GM18499 (cell line): ENCODE measurements at regions not wholly inside any gene's neighbourhood (a gene's known extent, or its start where the extent isn't known, plus 50 kb on each side); places are given as distances from the start of the nearest gene placed in this dataset.
"Not testable (repeated sequence)": the region's sequence is repeated elsewhere in the genome, so short reads cannot be mapped to it uniquely, and the experiment has no call there.

Source experiments
- ATAC-seq: cut with Tn5 transposase; IDR thresholded peaks from one replicate; pipeline ENCODE4 v1.9.1; 2021; ENCODE audit warnings: moderate number of reproducible peaks; ENCODE audit not compliant: insufficient read depth, unreplicated experiment

DNA sequence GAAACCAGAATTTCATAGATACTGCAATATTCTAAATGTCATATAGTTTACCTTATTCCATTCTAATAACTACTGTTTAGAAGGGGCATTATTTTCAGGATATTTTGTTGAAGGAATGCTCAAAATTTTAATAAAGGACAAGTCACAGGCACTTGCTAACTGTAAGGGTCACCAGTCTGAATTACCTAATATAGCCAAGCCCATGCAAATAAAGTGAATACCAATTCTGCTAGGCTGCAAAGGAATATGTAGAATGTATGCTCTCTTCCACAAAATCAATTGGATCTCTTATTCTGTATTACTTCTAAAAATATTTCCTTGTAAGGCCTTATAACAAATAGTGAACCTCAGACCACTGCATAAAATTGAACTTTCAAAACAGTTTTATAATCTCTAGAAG is 52.3 kb upstream of the FAT4 start:
- no peak for ATAC-seq

DNA sequence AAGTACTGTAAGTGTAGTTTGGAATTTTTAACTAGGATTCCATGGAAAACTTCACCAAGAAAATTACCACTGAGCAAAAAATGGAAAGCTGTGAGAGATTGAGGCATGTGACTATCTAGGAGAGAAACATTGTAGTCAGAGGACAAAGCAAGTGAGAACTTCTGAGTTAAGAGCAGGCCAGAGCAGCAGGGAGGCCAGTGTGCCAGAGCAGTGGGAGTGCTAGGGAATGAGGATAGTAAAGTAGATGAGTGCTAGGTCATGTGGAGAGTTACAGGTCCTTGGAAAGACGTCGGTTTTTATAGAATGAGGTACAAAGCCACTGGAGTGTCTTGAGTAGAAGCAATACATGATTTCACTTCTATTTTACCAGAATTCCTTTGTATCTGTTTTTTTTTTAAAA is 52.7 kb upstream of the FAT4 start:
- ATAC-seq = no peak

DNA sequence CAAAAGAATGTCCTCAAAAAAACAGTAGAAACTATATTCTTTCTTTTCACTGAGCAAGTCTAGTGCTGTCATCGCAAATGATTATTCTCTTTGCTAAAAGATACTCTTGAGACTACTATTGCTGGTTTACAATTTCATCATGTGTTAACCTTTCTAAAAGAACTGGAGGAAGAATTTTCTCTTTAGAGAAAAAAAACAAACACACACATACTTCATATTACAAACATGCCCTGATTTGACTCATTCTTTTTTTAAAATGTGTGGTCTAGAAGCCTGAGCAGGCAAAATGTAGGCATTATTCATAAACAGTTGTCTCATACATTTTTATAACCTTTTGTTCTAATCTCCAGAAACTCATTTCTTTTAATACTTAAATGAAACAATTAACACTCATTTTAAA is 60.6 kb upstream of the FAT4 start:
- ATAC-seq = no peak

DNA sequence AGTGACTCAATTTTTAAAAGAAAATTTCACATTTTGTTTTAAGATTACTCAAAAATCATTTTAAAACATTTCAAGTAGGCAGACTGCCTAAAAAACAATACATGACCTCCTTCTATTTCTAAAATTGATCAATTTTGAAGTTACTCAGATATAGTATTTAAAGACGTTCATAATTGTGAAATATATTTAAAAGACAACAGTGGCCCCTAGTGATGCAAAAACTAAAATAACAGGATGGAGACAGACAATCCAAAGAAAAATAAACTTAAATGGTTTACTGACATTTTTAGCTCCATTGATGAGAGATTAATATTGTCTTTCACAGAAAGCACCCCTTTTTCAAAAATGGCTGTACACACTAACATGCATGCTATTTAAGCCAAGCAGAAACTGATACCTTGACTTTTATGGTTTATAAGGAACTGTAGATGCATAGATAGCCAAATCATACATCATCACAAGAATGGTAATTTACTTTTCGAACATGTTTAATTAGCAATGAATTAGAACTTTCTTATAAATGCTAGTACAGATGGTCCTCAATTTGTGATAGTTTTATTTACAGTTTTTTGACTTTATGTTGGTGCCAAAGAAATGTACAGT is 69.8 kb upstream of the FAT4 start:
- no peak for ATAC-seq

DNA sequence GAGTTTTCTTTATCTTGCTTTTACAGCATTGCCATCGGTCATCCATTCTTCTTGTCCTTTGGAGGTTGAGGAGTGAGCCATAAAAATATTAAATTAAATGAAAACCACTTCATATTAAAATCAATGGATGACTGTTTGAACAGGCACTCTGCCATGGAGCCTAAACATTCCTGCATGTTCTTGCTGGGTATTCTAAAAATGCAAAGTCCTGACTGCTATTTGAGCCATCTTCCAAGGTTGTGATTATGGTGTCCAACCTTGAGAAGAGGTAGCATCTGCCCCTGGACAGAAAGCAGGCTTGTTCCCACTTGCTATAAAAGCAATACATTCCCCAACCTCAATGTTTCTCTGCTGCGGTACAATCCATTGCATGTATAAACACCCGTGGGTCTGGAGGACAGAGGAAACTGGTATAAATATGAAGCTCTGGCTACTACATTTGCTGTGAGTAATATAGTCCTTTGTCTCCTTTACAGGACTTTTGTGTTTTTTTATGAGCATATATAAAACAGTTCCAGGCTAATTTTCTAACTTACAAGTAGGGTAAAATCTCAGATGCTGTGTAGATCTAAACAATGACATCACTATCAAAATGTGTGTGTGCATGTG is 70.9 kb upstream of the FAT4 start:
- no peak for ATAC-seq

DNA sequence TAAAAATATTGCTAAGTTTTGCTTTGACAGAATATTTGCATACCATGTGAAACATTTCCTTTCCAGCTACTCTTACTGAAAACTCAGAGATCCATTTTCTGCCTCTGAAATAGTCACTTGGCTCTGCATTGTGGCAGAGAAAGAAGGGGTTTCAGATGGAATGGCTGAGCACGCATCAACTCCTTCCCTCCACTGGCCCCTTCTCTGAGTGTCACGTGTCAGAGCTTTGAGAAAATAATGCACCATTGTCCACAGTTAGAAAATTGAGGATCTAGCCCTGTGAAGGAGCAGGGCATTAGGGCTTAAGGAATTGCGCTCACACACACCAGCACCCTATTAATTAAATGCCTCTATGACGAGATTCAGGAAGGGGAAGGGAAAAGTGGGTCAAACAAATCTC is 78.8 kb upstream of the FAT4 start:
- ATAC-seq = no peak

DNA sequence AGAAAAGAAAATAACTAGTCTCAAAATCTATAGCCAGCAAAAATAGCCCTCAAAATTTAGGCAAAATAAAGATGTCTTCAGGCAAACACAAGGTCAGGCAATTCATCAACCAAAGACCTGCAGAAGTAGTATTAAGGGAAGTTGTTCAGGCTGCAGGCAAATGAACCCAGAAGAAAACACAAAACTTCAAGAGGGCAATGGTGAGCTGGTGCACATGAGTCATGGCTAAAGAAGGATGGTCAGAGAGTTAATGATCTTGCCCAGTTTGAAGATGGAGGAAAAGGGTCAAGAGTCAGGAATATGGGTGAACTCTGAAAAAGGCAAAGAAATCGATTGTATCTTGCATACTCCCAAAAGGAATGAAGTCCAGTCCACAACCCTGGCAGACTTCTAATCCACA is 83.1 kb upstream of the FAT4 start:
- no peak for ATAC-seq

DNA sequence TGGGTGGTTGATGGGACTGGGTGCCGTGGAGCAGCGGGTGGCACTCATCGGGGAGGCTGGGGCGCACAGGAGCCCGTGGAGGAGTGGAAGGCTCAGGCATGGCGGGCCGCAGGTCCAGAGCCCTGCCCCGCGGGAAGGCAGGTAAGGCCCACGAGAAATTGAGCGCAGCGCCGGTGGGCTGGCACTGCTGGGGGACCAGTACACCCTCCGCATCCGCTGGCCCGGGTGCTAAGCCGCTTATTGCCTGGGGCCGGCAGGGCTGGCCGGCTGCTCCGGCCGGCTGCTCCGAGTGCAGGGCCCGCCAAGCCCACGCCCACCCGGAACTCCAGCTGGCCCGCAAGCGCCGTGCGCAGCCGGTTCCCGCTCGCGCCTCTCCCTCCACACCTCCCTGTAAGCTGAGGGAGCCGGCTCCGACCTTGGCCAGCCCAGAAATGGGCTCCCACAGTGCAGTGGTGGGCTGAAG is 85.1 kb upstream of the FAT4 start:
- no peak for ATAC-seq

DNA sequence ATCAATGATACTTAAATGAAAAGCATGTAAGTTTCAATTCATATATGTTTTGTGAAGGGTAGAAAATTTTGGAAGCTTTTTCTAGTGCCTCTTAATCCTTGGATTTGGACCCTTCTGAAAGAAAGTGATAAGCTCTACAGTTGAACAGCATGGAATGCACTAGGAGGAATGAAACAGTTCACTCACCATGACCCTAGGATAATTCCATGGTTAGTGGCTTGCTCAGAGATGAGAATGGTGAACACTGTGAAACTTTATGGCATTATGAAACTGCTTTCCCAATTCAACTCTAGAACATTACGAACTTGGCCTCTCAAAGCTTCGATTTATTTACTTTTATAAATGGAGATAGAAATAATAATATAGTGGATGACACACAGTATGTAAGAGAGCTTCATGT is 88.9 kb upstream of the FAT4 start:
- no peak for ATAC-seq

DNA sequence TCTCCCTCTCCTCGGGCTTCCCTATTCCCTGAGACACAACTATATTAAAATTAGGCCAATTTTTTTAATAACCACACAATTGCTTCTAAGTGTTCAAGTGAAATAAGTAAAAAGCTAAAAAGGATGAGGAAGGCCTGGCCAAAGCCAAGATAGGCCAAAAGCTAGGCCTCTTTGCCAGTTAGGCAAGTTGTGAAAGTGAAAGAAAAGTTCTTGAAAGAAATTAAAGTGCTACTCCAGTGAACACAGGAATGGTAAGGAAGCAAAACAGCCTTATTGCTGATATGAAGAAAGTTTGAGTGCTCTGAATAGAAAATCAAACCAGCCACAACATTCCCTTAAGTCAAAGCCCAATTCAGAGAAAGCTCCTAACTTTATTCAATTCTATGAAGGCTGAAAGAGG is 114.2 kb upstream of the FAT4 start:
- no peak for ATAC-seq

DNA sequence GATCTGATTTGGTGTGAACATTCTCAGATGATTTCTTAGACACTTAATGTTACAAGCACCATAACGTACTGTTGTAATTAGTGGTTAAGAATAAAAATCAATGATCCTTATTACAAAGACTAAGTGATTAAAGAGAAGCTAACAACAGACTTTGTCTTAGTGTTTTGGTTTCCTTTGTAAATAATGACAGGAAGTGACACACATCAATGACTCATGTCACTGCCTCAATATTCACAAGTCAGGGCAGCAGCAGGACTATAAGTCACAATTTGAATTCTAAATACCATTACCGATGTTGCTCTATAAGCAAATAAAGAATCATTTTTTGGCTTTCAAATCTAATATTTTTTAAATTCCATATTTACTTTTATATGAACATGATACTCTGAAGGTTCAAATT is 115.8 kb upstream of the FAT4 start:
- no peak for ATAC-seq

DNA sequence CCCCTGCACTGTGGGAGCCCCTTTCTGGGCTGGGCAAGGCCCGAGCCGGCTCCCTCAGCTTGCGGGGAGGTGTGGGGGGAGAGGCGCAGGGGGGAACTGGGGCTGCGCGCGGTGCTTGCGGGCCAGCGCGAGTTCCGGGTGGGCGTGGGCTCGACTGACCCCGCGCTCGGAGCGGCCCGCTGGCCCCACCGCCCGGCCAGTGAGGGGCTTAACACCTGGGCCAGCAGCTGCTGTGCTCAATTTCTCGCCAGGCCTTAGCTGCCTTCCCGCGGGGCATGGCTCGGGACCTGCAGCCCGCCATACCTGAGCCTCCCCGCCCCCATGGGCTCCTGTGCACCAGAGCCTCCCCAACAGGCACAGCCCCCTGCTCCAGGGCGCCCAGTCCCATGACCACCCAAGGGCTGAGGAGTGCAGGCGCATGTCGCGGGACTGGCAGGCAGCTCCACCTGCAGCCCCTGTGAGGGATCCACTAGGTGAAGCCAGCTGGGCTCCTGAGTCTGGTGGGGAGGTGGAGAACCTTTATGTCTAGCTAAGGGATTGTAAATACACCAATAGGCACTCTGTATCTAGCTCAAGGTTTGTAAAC is 122.8 kb upstream of the FAT4 start:
- ATAC-seq = not testable (repeated sequence)

DNA sequence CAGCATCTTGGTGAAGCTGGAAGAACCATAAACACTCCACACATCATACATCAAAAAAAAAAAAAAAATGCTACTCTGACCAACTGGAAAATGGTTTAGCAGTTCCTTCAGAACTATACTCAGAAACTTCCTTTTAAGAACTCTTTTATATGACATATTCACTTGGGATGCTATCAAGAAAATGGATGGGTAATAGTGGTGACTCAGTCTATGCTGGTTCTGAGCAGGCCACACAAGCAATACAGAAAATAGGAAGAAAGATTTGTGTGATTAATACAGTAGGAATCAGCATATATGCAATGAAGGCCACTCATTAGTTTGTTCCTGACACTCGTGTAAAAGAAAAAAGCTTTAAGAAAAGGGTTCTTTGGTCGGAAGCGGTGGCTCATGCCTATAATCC is 123.5 kb upstream of the FAT4 start:
- ATAC-seq = no peak

DNA sequence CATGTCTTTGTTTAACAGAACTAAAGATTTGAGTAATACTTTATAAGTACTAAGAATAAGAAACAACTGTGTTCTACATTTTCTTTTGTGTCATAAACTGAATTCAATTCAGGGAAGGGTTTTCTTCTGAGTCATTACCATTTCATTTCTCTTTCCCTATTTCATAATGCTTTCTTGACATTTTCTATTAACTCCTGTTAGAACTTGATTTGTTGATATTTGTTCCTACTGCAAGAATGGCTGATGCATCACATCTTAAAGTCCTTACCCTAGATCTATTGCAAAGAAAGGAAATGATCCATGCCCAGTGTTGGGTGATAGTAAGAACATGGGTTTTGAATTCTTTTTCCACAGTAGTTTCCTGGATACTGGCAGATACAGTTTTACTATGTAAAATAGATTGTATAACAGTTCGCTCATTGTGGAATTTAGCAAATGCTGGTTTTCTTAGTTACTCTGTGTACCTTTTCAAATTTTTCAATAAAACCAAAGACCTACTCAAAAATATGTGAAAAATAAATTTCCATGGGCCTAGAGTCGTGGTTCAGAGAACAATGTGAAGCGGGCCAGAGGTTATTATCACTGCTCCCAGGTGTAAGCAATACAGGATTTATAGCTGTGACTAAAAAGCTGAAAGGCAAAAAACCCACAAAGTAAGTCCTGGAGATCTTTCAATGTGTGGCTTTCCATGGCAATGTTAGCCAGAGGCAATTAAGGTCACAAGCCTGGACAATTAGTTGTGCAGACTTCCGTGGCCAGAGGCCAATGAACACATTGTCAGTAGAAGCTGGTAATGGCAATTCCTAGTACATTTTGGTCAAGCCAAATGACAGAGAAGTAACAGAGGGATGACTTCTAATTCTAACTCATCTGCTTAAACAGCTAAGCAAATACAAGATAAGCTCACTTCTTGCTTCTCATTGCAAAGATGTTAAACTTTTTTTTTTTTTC is 127.3 kb upstream of the FAT4 start:
- no peak for ATAC-seq

DNA sequence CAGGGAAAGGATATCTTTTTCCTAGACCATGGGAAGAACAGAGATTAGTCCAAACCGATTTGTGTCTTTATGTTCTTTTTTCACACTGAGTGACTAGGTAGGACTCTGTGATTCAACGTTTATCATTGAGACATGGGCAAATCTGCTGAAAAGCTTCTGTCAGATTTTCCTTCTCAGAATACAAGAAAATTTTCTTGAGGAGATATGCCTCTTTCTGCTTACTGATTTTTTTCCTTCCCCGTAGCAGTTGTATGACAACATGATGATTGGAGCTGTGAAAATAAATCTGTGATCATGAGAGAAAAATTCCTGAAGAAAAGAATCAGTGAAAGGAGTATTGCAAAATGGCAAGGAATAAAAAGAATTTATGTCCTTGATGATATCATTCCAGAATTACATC is 130.6 kb upstream of the FAT4 start:
- no peak for ATAC-seq

DNA sequence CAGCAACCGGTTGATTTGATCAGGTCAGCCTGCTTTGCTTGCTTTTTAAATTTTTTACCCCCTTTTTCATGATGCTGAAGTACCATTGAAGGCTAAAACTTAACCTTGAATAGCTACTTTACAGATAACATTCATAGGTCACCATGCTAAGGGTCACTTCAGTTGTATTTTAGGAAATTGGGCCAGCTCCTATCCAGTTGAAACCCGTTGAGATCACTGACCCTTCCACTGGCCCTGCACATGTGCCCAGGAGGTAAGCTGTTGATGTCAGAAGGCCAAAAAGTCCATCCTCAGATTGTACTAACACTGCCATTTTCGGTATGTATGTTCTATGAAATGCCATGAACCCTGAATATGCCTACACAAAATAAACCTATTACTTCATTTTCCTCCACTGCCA is 133.0 kb upstream of the FAT4 start:
- ATAC-seq = no peak

DNA sequence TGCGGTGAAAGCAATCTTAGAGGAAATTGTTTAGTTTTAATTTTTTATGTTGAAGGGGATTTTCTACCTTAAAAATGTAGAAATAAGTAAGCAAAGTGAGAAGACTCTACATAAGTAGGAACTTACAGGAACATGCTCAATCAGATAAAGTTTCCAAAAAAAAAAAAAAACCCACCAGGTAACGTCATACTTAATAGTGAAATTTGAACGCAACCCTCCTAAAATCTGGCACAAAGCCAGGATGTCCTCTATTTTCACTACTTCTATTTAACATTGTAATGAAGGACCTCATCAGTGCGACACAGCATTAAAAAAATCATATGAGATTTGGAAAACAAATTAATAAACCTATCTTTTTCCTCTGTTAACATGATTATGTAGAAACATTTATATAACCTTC is 135.0 kb upstream of the FAT4 start:
- ATAC-seq = no peak

DNA sequence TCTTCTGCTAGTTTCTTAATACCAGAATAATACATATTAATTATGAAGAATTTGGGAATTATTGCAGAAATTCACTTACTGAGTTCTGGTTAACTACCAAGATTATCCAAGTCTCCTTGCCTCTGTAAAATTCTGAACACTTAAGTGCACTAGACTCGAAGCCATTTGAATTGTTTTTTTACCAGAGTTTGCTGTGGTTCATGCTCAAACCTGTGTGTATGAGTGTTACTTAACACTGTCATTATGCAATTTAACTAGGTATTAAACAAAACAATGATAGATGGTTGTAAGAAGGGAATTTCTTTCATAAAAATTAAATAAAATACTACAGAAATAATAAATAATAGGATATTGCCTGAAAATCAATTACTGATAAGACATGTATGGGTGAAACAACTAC is 145.6 kb upstream of the FAT4 start:
- ATAC-seq = no peak

DNA sequence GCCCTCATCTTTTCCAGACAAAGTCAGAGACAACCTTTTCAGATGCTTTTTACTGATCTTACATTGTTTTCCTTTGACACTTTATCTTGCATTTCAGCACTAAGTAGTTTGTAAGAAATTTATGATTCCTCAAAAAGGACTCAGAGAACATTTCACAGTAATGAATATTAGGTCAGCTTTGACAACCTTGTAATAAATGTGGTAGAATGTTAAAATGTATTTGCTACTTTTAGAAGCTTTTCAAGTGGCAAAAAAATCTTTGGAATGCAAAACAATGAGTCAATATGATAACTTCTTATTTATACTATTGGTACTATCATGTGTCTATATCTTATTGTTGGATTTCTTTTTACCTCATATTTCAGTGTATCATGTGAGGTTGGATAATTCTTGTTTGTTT is 146.2 kb upstream of the FAT4 start:
- ATAC-seq = no peak

DNA sequence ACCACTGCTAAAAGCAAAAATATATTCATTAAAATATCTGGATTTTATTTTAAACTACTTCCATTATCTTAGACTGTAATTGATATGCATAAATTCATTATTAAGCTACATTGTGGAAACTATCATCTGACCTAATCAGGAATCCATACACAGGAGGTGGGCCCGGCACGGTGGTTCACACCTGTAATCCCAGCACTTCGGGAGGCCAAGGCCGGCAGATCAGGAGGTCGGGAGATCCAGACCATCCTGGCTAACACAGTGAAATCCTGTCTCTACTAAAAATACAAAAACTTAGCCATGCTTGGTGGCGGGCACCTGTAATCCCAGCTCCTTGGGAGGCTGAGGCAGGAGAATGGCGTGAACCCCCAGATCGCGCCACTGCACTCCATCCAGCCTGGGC is 148.7 kb upstream of the FAT4 start:
- ATAC-seq = not testable (repeated sequence)

DNA sequence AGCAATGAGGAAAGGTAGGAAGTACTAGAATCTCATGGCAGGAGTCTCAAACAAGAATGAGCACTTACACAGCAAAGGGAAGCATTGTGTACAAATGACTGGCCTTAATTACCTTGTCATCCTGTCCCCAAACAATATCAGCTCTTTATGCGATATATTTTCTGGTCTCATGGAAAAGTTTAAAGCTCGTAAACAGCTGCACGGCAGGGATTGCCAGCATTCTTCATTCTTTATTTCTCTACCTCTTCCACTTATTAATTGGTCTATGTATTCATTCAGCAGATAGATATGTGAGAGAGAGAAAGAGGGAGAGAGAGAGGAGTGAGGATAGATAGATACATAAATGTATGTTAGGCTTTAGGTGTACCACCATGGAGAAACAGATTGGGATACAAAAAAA is 155.8 kb upstream of the FAT4 start:
- no peak for ATAC-seq
